Stimulated activated CD4-positive, alpha-beta T cell treated with anti-CD3 and anti-CD28 coated beads, TNF-alpha, amount 100 ng/mL, for 48 hours (primary cell): ENCODE measurements at regions not wholly inside any gene's neighbourhood (a gene's known extent, or its start where the extent isn't known, plus 50 kb on each side); places are given as distances from the start of the nearest gene placed in this dataset.
"Not testable (repeated sequence)": the region's sequence is repeated elsewhere in the genome, so short reads cannot be mapped to it uniquely, and the experiment has no call there.

ENCODE experiments used
- DNase-seq, 3 donors: peaks; one replicate each; pipeline ENCODE4 v3.0.0-alpha.2; 2020; ENCODE audit warnings: low read depth in 3 of 3

DNA sequence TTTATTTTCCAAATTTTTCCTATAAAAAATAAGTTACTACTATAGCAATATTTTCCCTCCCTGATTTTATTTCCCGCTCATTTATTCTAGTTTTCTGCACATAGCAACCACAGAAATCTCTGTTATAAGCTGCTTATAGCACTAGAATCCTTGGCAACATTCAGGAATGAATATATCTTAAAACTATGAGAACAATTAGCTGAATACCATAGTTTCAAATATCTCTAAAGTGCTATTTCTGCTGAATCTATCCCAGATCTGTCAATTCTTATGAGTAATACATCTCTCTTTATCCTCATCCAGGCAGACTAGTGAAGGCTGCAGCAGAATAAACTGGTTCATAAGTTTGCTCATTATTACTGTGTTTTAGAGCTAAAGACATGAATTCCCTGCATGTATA, 622.9 kb upstream of the DIPK2B start:
- DNase-seq = no peak

DNA sequence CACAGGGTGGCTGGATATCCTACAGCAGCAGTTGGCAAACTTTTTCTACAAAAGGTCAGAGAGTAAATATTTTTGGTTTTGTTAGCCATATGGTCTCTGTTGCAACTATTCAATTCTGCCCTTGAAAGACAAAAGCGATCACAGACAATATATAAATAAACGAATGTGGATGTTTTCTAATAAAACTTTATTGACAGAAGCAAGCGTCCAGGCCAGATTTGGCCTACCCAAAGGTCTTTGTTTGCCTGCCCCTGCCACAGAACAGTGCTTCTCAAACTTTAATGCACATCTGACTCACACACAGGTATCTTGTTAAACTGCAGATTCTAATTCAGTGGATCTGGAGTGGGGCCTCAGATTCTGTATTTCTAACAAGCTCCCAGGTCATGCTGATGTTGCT, 621.4 kb upstream of the DIPK2B start:
- DNase-seq = no peak

DNA sequence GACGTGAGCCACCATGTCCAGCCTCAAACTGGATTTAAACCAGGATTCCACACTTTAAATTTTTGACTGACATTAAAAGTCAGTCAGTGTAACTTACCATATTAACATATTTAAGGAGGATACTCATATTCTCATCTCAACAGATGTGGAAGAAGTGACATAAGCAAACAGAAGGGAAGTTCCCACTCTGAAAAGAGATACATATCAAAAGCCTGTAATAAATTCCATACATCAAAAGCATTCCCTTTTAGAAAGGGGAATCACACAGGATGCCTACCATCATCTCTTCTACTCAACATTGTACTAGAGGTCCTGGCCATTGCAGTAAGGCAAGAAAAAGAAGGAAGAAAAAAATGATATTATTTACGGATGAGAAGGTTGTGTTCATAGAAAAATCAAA, 618.2 kb upstream of the DIPK2B start:
- DNase-seq = no peak

DNA sequence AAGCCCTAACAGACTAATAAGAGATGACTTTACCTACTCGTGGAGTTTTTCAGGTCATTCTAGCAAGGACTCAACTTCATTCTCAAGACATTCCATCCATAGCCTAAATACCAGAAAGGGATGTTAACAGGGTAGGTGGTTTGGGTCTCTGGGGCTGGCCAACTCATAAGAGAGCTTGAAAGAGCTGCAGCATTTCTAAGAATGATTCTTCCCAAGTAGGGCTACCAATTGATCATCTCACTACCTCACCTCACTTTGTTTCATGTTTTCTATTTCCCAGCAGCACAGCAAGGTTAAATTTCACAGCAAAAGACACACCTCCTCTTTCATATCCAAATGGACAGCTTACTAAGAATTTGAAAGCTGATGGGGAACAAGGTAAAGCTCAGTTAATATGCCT, 614.8 kb upstream of the DIPK2B start:
- no peak for DNase-seq

DNA sequence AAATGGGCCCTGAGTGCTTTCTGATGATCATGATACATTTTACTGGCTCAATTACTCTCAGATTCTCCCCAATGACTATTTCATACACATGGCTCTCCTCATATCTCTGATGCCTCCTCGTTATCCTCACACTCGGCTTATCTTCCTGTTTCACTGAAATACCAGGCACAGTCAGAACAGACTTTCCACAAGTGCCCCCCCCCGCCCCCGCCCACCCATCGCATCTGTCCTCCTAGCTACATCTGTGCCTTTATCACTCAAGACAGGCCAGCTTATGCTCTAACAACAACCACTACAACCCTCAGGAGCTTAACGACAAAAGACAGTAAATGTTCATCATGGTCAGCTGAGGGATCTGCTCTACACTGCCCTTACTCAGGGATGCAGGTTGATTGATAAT, 610.6 kb upstream of the DIPK2B start:
- no peak for DNase-seq

DNA sequence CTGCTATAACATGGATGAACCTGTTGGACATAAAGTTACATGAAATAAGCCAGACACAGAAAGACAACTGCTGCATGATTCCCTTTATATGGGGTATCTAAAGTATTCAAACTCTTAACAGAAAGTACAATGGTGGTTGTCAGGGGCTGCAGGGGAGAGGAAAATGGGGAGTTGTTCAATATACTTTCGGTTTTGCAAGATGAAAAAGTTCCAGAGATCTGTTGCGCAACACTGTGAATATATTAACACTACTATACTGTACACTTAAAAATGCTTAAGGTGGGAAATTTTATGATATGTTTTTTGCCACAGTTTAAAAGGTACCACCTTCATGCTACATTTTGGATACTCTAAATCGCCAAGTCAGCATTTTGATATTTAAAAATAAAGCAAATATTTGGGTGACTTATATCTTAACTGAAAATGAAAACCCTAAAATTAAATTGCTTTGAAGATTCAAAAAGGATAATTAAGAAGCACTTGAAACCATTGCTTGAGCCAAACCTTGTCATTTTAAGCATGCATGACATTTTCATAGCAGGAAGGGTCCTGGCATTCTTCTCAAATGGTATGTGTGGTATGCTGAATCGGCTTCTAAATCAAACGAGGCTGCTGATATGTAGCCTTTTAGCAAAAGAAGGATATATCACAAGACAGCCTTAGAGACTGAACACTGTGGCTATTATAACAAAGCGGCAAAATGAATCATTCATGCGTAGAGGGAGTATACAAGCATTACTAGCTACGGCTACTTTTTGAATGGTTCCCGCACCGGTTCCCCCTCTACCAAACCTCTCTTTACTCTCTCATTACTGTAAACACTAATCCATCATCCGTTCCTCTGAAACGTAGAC, 607.1 kb upstream of the DIPK2B start:
- no peak for DNase-seq

DNA sequence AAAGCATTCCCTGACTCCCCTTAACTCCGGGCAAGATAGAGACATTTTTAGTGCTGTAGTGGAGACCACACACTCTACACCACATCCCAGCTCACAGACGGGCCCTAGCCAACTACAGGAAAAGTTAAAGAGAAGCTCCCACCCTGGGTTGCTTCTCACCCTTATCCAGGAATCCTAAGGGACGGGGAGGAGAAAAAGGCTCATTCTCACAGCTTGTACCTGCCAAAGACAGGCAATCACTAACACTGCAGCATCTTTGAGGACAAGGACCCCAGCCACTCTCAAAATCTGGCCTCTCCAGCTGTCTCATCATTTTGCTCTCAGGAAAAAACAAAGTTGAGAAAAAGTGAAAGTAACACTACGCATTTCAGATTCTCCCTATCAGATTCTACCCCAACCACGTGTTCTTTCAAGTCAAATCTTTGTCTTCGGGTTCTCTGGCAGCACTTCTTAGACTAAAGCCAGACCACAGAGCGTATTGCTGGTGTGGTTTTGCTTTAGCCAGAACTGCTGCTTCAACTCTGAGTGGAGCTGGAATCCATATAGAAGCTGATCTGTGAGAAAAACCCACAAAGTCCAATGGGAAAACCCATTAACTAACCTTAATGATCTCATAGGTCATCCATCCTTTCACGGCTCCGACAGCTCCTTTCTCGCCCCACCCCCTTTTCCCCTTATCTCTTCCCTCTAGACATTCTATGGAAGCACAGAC, 605.9 kb upstream of the DIPK2B start:
- no peak for DNase-seq

DNA sequence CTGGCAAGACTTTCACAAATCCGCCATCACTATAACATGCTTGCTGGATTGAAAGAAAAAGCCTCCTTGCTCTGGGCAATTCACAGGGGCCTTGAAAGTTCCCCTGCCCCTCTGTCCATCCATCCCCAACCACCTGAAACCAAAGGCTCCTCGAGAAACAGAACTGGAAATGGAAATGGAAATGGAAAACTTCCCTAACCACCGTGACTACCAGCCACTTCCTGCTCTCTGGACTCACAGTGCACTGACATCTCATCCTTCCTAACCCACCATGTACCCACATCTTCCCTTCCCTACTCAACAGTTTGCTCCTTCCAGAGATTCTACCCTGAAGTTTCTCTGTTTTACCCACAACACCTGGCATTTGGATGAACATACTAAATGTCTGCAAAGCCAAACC, 603.6 kb upstream of the DIPK2B start:
- no peak for DNase-seq

DNA sequence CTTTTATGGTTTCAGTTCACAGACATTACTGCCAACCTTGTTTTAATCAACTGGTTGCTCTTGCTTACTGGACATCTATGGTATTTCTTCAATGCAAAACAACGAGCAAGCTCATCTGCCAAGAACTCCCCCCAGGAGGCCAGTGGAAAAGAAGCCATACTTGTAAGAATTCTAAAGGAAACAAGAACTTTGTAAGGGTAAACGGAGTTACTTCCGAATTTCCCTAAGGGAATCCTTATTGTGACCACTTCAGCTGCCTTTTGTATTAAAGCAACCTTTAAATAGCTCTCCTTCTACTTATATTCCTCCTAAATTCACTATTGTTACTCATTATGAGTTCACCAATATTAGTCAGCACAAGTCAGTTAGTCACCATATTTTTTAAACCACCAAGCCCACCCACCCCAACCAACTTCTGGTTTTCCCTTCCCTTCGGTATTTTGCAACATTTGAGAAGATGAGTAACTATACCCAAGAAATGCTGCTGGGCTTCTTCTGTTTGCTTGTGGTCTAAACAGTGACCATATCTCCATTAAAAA, 602.8 kb upstream of the DIPK2B start:
- DNase-seq = no peak

DNA sequence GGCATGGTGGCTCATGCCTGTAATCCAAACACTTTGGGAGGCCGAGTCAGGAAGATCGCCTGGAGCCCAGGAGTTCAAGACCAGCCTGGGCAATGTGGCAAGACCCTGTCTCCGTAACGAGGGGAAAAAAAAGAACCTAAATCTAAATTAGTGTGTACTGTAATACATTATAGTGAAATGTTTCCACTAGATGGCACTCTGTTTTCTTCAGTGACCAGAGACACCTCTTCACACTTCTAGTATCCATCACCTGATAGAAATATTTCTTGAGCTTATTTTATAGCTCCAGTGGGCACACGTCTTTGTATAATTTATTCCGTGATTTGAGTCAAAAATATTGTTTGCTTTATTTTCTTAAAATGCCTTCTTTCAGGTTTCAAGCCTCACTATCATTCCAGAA, 600.9 kb upstream of the DIPK2B start:
- DNase-seq = no peak

DNA sequence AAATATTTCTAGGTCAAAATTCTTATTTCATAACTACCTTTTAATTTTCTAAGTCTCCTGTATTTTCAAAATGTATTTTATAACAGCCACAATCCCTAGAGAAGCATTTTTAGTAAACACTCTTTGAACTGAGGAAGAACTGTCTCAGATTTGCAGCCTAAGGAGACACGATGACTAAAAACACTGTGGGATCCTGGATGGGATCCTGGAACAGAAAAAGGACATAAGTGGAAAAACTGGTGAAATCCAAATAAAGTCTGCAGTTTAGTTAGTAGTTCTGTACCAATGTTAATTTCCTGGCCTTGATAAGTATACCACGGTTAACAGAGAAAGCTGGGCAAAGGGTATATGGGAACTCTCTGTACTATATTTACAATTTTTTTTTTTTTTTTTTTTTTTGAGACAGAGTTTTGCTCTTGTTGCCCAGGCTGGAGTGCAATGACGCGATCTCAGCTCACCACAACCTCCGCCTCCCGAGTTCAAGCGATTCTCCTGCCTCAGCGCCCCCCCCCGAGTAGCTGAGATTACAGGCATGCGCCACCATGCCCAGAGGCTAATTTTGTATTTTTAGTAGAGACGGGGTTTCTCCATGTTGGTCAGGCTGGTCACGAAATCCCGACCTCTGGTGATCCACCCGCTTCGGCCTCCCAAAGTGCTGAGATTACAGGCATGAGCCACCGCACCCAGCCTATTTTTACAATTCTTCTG, 600.2 kb upstream of the DIPK2B start:
- DNase-seq = not testable (repeated sequence)

DNA sequence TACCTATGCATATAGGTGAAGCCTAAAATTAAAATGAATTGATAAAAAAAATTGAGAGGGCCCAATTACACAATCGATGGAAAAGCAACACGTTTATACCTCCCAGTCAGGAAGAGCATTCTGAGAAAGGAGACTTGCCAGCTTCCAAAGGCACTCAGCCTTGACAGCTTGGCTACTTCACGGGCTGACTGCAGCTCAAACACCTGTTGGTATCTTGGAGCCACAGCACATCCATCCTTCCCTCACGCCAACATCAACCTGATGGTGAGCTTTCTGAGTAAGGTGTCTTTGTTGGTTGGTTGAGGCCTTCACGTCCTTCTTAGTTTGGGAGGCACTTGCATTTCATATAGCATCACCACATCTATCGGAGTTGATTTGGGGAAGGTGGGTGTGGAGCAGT, 598.9 kb upstream of the DIPK2B start:
- DNase-seq = no peak

DNA sequence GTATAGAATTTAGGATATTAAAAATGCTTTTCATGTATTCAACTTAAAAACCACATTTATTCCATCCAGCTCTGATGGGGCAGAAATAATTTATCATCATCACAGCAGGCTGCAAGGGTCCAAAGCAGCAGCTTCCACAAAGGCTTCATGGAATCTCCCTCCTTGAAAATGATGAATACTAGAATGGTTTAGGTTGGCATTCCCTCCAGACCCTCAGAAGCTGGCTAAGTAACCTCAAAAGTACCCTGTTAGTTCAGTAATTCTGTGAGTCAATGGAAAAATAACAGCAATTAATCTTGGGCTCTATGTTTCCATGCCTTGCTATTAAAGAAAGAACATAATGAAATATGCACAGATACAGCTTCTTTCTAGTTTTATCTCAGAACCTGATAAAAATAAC, 594.9 kb upstream of the DIPK2B start:
- no peak for DNase-seq

DNA sequence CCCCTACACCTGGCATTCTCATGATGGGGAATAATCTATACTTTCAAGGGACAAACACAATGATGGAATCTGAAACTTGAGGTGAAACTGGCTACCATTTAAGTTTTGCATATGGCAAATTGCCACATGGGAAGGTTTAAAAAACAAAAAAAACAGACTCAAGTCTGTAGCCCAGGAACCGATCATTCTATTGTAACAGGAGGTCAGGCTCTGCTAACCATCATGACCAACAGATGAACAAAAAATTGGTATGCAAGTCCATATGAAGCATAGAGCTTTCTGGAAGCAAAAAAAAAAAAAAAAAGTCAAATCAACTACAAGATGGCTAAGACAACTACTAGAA, 594.3 kb upstream of the DIPK2B start:
- no peak for DNase-seq

DNA sequence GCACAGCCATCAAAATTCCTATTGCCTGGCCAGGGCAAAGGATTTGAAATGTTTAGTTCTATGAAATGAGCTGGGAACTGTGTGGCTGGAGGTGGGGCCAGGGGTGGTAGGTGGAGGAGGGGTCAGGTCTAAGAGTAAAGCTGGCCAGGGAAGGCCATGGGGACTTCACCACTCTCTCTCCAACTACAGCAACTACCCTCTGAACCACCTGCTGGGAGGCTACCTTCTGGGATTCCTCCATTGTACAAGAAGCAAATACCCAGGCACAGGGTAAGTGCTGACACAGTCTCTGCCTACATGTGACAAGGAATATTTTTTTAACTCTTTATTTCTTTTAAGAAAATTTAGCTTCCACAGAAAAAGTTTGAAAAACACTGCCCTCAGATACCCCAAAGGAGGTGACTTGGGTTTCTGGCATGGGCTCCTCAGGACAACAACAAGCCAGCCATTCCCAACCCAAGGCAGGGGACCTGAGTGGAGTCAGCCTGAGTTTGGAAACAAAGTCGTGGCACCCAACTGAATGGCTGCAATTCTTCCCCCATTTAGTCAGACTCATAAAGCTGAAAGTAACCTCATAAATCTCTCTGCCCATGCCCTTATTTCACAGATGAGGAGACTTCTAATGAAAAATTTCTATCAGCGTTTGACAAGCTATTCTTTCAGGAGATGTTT, 593.8 kb upstream of the DIPK2B start:
- DNase-seq = no peak

DNA sequence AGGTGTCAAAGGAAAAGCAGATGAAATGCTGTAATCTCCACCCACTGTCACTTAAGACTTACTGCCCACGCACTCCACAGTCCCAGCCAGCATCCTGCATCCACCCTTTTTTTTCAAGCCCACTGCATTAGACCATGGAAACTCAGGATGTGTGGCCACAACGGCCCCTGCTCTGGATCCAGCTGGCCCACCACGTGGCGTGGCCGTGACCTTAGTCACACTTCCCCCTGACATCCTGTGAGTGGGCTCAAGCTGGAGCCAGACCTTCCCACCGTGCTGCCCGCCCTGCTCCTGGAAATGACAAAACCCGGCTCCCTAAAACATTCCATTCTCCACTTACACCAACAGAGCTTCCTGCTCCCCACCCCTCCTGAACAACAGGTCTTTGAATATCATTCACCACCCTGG, 588.3 kb upstream of the DIPK2B start:
- DNase-seq = no peak

DNA sequence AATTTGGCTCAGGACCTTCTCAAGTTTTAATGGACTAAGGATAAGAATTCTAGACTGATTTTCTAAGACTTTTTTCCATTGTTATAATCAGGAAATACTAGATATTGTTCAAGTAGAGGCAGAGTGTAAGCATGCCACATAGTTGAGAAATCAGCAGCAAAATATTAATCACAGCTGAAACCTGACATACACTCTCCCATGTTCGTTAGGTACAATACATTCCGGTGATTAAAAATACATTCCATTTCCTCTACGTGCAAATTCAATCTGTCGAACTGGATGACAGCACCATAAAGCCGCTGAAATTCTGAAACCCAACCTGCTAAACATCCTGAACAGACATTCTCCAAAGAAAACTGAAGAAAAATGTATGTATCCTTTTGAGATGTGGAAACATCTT, 587.6 kb upstream of the DIPK2B start:
- no peak for DNase-seq

DNA sequence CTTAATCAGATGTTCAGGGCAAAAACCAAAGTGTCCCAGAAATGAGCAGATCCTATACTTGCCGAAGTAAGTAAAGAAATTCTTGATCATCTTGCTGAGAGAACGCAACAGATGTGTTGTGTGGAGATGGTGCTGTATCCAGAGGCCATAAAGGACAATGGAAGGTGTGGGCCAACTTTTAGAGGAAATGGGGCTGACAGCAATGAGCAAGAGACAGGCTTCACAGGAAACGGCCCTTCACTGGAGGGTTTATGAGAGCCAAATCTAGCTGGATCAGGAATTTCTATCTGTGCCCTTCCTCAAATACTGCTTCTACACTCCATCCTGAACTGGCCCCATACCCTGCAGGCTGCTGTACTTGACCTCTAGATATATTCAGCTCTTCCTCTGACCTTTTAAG, 583.9 kb upstream of the DIPK2B start:
- DNase-seq = no peak

DNA sequence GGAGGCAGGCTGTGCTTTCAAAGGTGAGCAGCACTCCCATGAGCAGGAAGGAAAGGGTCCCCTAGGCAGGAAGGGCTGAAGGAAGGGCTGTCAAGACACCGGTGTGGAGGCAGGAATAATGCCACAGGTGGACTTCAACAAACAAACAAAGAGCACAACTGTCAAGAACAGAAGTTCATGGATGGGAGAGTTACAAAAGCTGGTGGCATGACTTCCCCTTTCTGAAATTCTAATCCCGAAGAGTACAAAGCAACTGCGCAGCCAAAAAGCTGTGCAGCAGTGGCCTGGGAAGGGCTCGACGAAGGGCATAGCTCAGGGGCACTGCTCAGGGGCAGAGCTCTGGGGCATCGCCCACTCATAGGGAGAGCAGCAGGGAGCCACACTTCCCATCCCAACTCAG, 582.3 kb upstream of the DIPK2B start:
- DNase-seq = no peak

DNA sequence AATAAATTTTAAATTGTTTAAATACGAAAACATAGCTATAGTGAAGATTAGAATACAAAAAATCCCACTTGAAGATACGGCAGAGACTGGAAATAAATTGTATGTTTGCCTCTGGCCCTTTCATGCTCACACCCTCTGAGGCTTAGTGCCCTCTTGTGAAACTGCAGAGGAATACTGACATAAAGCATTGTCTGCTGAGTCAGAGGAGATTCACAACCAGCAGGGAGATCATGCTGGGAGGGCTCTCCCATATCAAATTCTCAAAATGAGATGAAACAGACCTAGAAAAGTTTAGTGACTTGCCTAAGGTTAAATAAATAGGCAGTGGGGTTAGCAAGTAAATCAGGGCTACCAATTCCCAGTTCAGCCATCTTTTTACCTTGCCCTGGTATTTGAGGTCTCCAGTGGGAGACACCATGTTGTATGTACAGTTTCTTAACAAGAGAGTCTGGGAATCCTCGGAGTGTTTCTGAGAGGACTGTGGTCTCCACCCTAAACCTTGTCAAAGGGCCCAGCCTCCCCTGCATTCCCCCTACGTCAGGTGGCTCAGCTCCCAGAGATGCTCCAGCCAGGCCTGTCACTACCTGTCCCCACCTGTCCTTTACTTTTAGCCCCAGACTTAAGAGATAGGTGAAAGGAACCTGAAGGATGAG, 581.4 kb upstream of the DIPK2B start:
- DNase-seq = no peak

DNA sequence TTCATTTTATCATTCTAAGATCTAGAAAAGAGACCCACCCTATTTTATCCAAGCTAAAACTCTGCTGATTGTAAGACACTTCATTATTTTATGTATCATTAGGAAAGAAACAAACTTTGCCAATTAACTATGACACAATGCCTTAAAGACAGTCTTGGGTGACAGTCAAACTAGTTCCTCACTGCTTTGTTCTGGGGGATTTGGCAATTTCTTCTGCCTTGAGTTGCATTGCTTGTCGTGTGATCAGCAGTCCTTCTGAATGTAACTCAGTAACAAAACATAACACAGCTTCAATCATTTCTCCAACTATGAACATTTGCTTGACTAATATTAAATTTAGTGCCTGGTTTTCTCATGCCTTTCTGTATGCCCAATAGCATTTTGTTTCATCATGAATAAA, 577.9 kb upstream of the DIPK2B start:
- no peak for DNase-seq

DNA sequence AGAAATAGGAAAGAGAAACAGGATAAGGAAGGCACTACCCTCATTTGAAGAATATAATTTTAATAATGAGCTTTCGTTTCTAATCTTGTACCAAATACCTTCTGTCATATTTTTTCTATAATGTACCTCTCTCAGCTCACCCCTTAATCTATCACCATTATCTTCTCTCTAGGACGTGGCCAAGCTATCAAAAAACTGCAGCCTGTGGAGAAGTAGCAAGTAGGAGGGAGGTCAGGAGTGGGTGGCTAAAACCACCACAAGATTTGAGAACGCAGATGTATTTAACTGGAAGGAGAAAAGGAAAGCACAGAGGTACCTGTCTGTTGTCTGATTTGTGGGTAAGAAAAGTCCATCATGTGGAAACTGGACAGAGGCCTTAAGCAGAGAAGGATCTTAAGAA, 576.7 kb upstream of the DIPK2B start:
- DNase-seq = no peak
